Neural progenitor cell (in vitro differentiated cells): ENCODE measurements at regions not wholly inside any gene's neighbourhood (a gene's known extent, or its start where the extent isn't known, plus 50 kb on each side); places are given as distances from the start of the nearest gene placed in this dataset.

Experiments
- DNase-seq: peaks from one replicate; pipeline ENCODE4 v3.0.0-alpha.2; 2016; ENCODE audit warnings: low spot score
- H2AFZ ChIP-seq: fragments of 200-600 bp; sonication (generic); replicated peaks from 2 replicates; pipeline ENCODE4 v1.6.1; 2016; ENCODE audit warnings: antibody characterized with exemption
- H3F3A ChIP-seq: fragments of 200-600 bp; sonication (generic); 2 replicates; pipeline ENCODE4 v1.6.1; 2016; ENCODE audit warnings: antibody characterized with exemption, low read depth
- H3K27ac ChIP-seq: fragments of 200-600 bp; sonication (generic); 2 replicates; pipeline ENCODE4 v1.5.1; 2016; ENCODE audit warnings: mild to moderate bottlenecking
- H3K27me3 ChIP-seq: fragments of 200-600 bp; sonication (generic); 2 replicates; pipeline ENCODE4 v1.6.1; 2016; ENCODE audit warnings: mild to moderate bottlenecking, moderate library complexity
- H3K36me3 ChIP-seq: fragments of 200-600 bp; sonication (generic); 2 replicates; pipeline ENCODE4 v1.5.1; 2016
- H3K4me1 ChIP-seq: fragments of 200-600 bp; sonication (generic); 2 replicates; pipeline ENCODE4 v1.6.1; 2016; ENCODE audit warnings: mixed run types
- H3K4me2 ChIP-seq: fragments of 200-600 bp; sonication (generic); 2 replicates; pipeline ENCODE4 v1.6.1; 2016
- H3K4me3 ChIP-seq: fragments of 200-600 bp; sonication (generic); 2 replicates; pipeline ENCODE4 v1.5.1; 2016
- H3K79me2 ChIP-seq: fragments of 200-600 bp; sonication (generic); 2 replicates; pipeline ENCODE4 v1.6.1; 2016; ENCODE audit warnings: low read depth
- H3K9ac ChIP-seq: fragments of 200-600 bp; sonication (generic); 2 replicates; pipeline ENCODE4 v1.6.1; 2016
- H3K9me3 ChIP-seq: fragments of 200-600 bp; sonication (generic); 2 replicates; pipeline ENCODE4 v1.5.1; 2016; ENCODE audit warnings: low read depth
- H4K20me1 ChIP-seq: fragments of 200-600 bp; sonication (generic); 2 replicates; pipeline ENCODE4 v1.6.1; 2016; ENCODE audit warnings: low read depth
- H3K27ac Mint-ChIP-seq: 3 replicates; pipeline ENCODE4 v1.8.0; 2021; ENCODE audit warnings: mixed read lengths
- H3K27me3 Mint-ChIP-seq: 2 replicates; pipeline ENCODE4 v1.8.0; 2022; ENCODE audit warnings: low read depth, mild to moderate bottlenecking, inconsistent platforms, moderate library complexity, mixed read lengths; ENCODE audit not compliant: insufficient read depth
- H3K36me3 Mint-ChIP-seq: 3 replicates; pipeline ENCODE4 v1.8.0; 2021; ENCODE audit warnings: mixed read lengths
- H3K4me1 Mint-ChIP-seq: 3 replicates; pipeline ENCODE4 v1.8.0; 2021; ENCODE audit warnings: mixed read lengths
- H3K4me3 Mint-ChIP-seq: 3 replicates; pipeline ENCODE4 v1.8.0; 2021; ENCODE audit warnings: mild to moderate bottlenecking, moderate library complexity, mixed read lengths
- H3K9me3 Mint-ChIP-seq: 3 replicates; pipeline ENCODE4 v1.8.0; 2020; ENCODE audit warnings: mixed read lengths
- CTCF ChIP-seq: fragments of 200-600 bp; sonication (generic); IDR thresholded peaks from 2 replicates; pipeline ENCODE4 v1.5.1; 2017; ENCODE audit warnings: antibody characterized with exemption, mild to moderate bottlenecking
- EZH2 ChIP-seq: fragments of 200-600 bp; sonication (generic); IDR thresholded peaks from 2 replicates; pipeline ENCODE4 v1.6.1; 2017; ENCODE audit warnings: antibody characterized with exemption, mild to moderate bottlenecking, moderate library complexity
- EZH2phosphoT487 ChIP-seq: fragments of 200-600 bp; sonication (generic); IDR thresholded peaks from 2 replicates; pipeline ENCODE4 v1.6.1; 2017; ENCODE audit warnings: antibody characterized with exemption

- peaks cover 4% of the 10 kb centered on the region for H3K4me1 Mint-ChIP-seq
- Histone ChIP-seq H3K4me2 (no peak overlapping the region), H3K9ac (no peak overlapping the region), H2AFZ (no peak overlapping the region), H3K36me3 (no peaks in the 10 kb centered on the region), H3F3A (no peaks in the 10 kb centered on the region), H3K4me1 (peaks cover 4% of the 10 kb centered on the region), H3K27ac (no peak overlapping the region), H4K20me1 (no peaks in the 10 kb centered on the region), H3K79me2 (no peaks in the 10 kb centered on the region), H3K9me3 (no peaks in the 10 kb centered on the region), H3K4me3 (no peak overlapping the region), H3K27me3 (no peaks in the 10 kb centered on the region)
- peak; percentile 39 for DNase-seq
- H3K36me3 Mint-ChIP-seq: no peaks in the 10 kb centered on the region
- no peak overlapping the region for H3K4me3 Mint-ChIP-seq
- TF ChIP-seq CTCF (no peak), EZH2phosphoT487 (no peak), EZH2 (no peak)
- H3K9me3 Mint-ChIP-seq: no peaks in the 10 kb centered on the region
- no peak overlapping the region for H3K27ac Mint-ChIP-seq
- peaks cover 11% of the 10 kb centered on the region for H3K27me3 Mint-ChIP-seq
Observed at GRCh38 chr6:40299681-40300080, 287.5 kb downstream of the LRFN2 start.

GRCh38 chr6:40298207-40298606, 289.0 kb downstream of the LRFN2 start:
- TF ChIP-seq CTCF: no peak
- TF ChIP-seq EZH2: no peak
- no peak for TF ChIP-seq EZH2phosphoT487
- H3K27ac ChIP-seq: no peak overlapping the region
- no peaks in the 10 kb centered on the region for H3K27me3 ChIP-seq
- Mint-ChIP-seq H3K4me1 (peaks cover 7% of the 10 kb centered on the region), H3K4me3 (no peak overlapping the region), H3K27me3 (peaks cover 9% of the 10 kb centered on the region), H3K9me3 (no peaks in the 10 kb centered on the region), H3K36me3 (no peaks in the 10 kb centered on the region), H3K27ac (no peak overlapping the region)
- H2AFZ ChIP-seq: no peak overlapping the region
- no peaks in the 10 kb centered on the region for H3F3A ChIP-seq
- no peak overlapping the region for H3K9ac ChIP-seq
- H3K79me2 ChIP-seq: no peaks in the 10 kb centered on the region
- no peaks in the 10 kb centered on the region for H3K9me3 ChIP-seq
- peaks cover 9% of the 10 kb centered on the region for H3K4me1 ChIP-seq
- H3K36me3 ChIP-seq: no peaks in the 10 kb centered on the region
- H3K4me2 ChIP-seq: no peak overlapping the region
- H4K20me1 ChIP-seq: no peaks in the 10 kb centered on the region
- H3K4me3 ChIP-seq: no peak overlapping the region
- no peak for DNase-seq

- no peak overlapping the region for H2AFZ ChIP-seq
- no peaks in the 10 kb centered on the region for H3K9me3 Mint-ChIP-seq
- H3K27ac Mint-ChIP-seq: no peak overlapping the region
- peaks cover 9% of the 10 kb centered on the region for H3K27me3 Mint-ChIP-seq
- TF ChIP-seq EZH2 (no peak), EZH2phosphoT487 (no peak), CTCF (no peak)
- no peaks in the 10 kb centered on the region for H3K27me3 ChIP-seq
- no peak for DNase-seq
- H3K9me3 ChIP-seq: no peaks in the 10 kb centered on the region
- H3K4me1 Mint-ChIP-seq: peaks cover 11% of the 10 kb centered on the region
- no peaks in the 10 kb centered on the region for H4K20me1 ChIP-seq
- H3K36me3 ChIP-seq: no peaks in the 10 kb centered on the region
- no peak overlapping the region for H3K4me2 ChIP-seq
- no peaks in the 10 kb centered on the region for H3K36me3 Mint-ChIP-seq
- no peaks in the 10 kb centered on the region for H3K79me2 ChIP-seq
- no peak overlapping the region for H3K27ac ChIP-seq
- peaks cover 15% of the 10 kb centered on the region for H3K4me1 ChIP-seq
- H3K9ac ChIP-seq: no peak overlapping the region
- H3K4me3 Mint-ChIP-seq: no peak overlapping the region
- H3K4me3 ChIP-seq: no peak overlapping the region
- H3F3A ChIP-seq: no peaks in the 10 kb centered on the region
Observed at GRCh38 chr6:40295251-40295950, 291.8 kb downstream of the LRFN2 start.
